Gastroesophageal sphincter (tissue), 4 donors: ENCODE measurements at regions not wholly inside any gene's neighbourhood (a gene's known extent, or its start where the extent isn't known, plus 50 kb on each side); places are given as distances from the start of the nearest gene placed in this dataset.

Source experiments
- ATAC-seq: fragments of 150-250 bp; one replicate; pipeline ENCODE4 v1.9.1; 2016; ENCODE audit warnings: mild to moderate bottlenecking, moderate library complexity
- H3K27ac ChIP-seq, 4 donors: fragments of 200-600 bp; sonication (generic) in 3 of 4; 1 replicate in 3 of 4; 2 replicates in 1 of 4; pipeline ENCODE4 v1.5.1; 2016 to 2019
- H3K27me3 ChIP-seq: fragments of 200-600 bp; sonication (generic); one replicate; pipeline ENCODE4 v1.5.1; 2019
- H3K36me3 ChIP-seq, 2 donors: fragments of 200-600 bp; sonication (generic); one replicate each; pipeline ENCODE4 v1.5.1; 2019; ENCODE audit warnings: control low read depth in 1 of 2
- H3K4me1 ChIP-seq, 3 donors: fragments of 200-600 bp; sonication (generic); 1 replicate in 2 of 3; 2 replicates in 1 of 3; pipeline ENCODE4 v1.5.1; 2016 to 2019; ENCODE audit warnings: control low read depth in 2 of 3
- H3K4me3 ChIP-seq, 2 donors: fragments of 200-600 bp; sonication (generic); one replicate each; pipeline ENCODE4 v1.5.1; 2019; ENCODE audit warnings: mild to moderate bottlenecking in 1 of 2, moderate library complexity in 1 of 2
- H3K9me3 ChIP-seq, 3 donors: fragments of 200-600 bp; sonication (generic); one replicate each; pipeline ENCODE4 v1.5.1; 2017 to 2019; ENCODE audit warnings: control low read depth in 2 of 3
- CTCF ChIP-seq, 4 experiments: fragments of 200-600 bp in 2 of 4; fragments of 450-650 bp in 2 of 4; sonication (generic) in 1 of 4; IDR thresholded peaks; one replicate each; pipeline ENCODE4 v1.5.1; 2017 to 2019; ENCODE audit warnings: antibody characterized with exemption in 4 of 4, mild to moderate bottlenecking in 2 of 4, moderate library complexity in 2 of 4
- EP300 ChIP-seq: sonication (generic); formaldehyde crosslinking; IDR thresholded peaks from one replicate; pipeline ENCODE4 v1.6.1; 2017; ENCODE audit warnings: antibody characterized with exemption, mild to moderate bottlenecking
- POLR2A ChIP-seq, 2 donors: fragments of 450-650 bp; IDR thresholded peaks; one replicate each; pipeline ENCODE4 v1.6.1; 2017; ENCODE audit warnings: antibody characterized with exemption in 2 of 2, mild to moderate bottlenecking in 2 of 2, moderate library complexity in 1 of 2
- POLR2AphosphoS5 ChIP-seq: sonication (generic); formaldehyde crosslinking; IDR thresholded peaks from one replicate; pipeline ENCODE4 v1.6.1; 2017; ENCODE audit warnings: antibody characterized with exemption
- WGBS, 2 donors: methylation state at CpG; one replicate each; pipeline ENCODE4 v1.1.5; 2018; ENCODE audit warnings: low coverage in 1 of 2; 5-methylcytosine and 5-hydroxymethylcytosine counted together

GRCh38 chr10:3606309-3606708 is 178.7 kb downstream of the KLF6 start:
- H3K4me3 ChIP-seq = no peak overlapping the region
- peaks cover 0 to 28% (median 0%) of the 10 kb centered on the region in 3 donors for H3K9me3 ChIP-seq
- no peaks in the 10 kb centered on the region for H3K27me3 ChIP-seq
- ATAC-seq = no peak
- WGBS, 2 donors = 77 to 80% methylated on average over 1 of the region's 1 CpG
- TF ChIP-seq POLR2A (IDR thresholded peaks at IDR 0.05) (no peak), CTCF (IDR thresholded peaks at IDR 0.05) (no peak), POLR2AphosphoS5 (no peak), EP300 (no peak)
- H3K36me3 ChIP-seq = no peaks in the 10 kb centered on the region
- no peak overlapping the region for H3K27ac ChIP-seq
- no peaks in the 10 kb centered on the region for H3K4me1 ChIP-seq

GRCh38 chr10:3605882-3606281 is 179.1 kb downstream of the KLF6 start:
- Histone ChIP-seq H3K27ac (no peak overlapping the region), H3K4me3 (no peak overlapping the region), H3K9me3 (peaks cover 0 to 28% (median 0%) of the 10 kb centered on the region in 3 donors), H3K36me3 (no peaks in the 10 kb centered on the region), H3K27me3 (no peaks in the 10 kb centered on the region), H3K4me1 (no peaks in the 10 kb centered on the region)
- TF ChIP-seq POLR2A (IDR thresholded peaks at IDR 0.05) (no peak), CTCF (IDR thresholded peaks at IDR 0.05) (no peak), POLR2AphosphoS5 (no peak), EP300 (no peak)
- WGBS, 2 donors = 92 to 97% methylated on average over 2 of the region's 2 CpGs
- no peak for ATAC-seq

GRCh38 chr10:3595736-3596135 is 189.3 kb downstream of the KLF6 start:
- H3K9me3 ChIP-seq = no peaks in the 10 kb centered on the region
- WGBS, 2 donors = 81 to 85% methylated on average over 5 to 9 of the region's 9 CpGs
- H3K27me3 ChIP-seq = no peaks in the 10 kb centered on the region
- no peaks in the 10 kb centered on the region for H3K4me1 ChIP-seq
- no peaks in the 10 kb centered on the region for H3K36me3 ChIP-seq
- H3K27ac ChIP-seq = no peak overlapping the region
- TF ChIP-seq EP300 (no peak), CTCF (IDR thresholded peaks at IDR 0.05) (no peak), POLR2A (IDR thresholded peaks at IDR 0.05) (no peak), POLR2AphosphoS5 (no peak)
- no peak overlapping the region for H3K4me3 ChIP-seq
- ATAC-seq = no peak

- no peaks in the 10 kb centered on the region for H3K27me3 ChIP-seq
- TF ChIP-seq POLR2A (IDR thresholded peaks at IDR 0.05) = no peak
- TF ChIP-seq POLR2AphosphoS5 = no peak
- TF ChIP-seq CTCF (IDR thresholded peaks at IDR 0.05) = no peak
- TF ChIP-seq EP300 = no peak
- H3K4me1 ChIP-seq = no peaks in the 10 kb centered on the region
- H3K9me3 ChIP-seq = no peaks in the 10 kb centered on the region
- H3K36me3 ChIP-seq = no peaks in the 10 kb centered on the region
- ATAC-seq = no peak
- WGBS, 2 donors = 90 to 96% methylated on average over 4 to 5 of the region's 6 CpGs
- no peak overlapping the region for H3K27ac ChIP-seq
- H3K4me3 ChIP-seq = no peak overlapping the region
Observed at GRCh38 chr10:3593611-3594010, 191.4 kb downstream of the KLF6 start.

GRCh38 chr10:3592424-3592823 is 192.6 kb downstream of the KLF6 start:
- H3K4me1 ChIP-seq = no peaks in the 10 kb centered on the region
- H3K4me3 ChIP-seq = no peak overlapping the region
- H3K27me3 ChIP-seq = no peaks in the 10 kb centered on the region
- WGBS, 2 donors = 89 to 90% methylated on average over 2 to 5 of the region's 7 CpGs
- no peak overlapping the region for H3K27ac ChIP-seq
- TF ChIP-seq EP300 (no peak), POLR2A (IDR thresholded peaks at IDR 0.05) (no peak), POLR2AphosphoS5 (no peak), CTCF (IDR thresholded peaks at IDR 0.05) (no peak)
- no peaks in the 10 kb centered on the region for H3K36me3 ChIP-seq
- no peak for ATAC-seq
- H3K9me3 ChIP-seq = no peaks in the 10 kb centered on the region
